ENCODE measurements at regions not wholly inside any gene's neighbourhood (a gene's known extent, or its start where the extent isn't known, plus 50 kb on each side); places are given as distances from the start of the nearest gene placed in this dataset.

DNA sequence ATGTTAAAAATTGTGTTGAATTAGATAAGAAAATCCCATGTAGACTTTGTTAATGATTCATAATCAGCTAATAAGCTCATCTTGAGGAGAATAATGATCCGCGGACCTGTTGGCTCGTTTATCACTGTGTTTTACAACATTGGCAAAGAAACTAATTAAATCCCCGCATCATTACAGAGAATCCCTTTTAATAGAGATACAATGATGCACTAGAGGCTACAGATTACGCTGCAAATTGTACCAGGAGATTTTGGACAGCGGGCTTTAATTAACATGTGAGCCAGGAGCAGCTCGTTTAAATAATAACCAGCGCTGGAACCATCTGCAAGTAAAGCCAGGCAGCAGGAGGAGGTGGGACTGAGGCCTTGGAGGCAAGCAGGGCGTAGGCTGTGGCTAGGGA lies 280.3 kb upstream of the POU3F1 start:
- H3K4me1 ChIP-seq, result no peaks in the 10 kb centered on the region
- TF ChIP-seq POLR2A (IDR thresholded peaks at IDR 0.05), result no peak
- TF ChIP-seq, protein P1, sequence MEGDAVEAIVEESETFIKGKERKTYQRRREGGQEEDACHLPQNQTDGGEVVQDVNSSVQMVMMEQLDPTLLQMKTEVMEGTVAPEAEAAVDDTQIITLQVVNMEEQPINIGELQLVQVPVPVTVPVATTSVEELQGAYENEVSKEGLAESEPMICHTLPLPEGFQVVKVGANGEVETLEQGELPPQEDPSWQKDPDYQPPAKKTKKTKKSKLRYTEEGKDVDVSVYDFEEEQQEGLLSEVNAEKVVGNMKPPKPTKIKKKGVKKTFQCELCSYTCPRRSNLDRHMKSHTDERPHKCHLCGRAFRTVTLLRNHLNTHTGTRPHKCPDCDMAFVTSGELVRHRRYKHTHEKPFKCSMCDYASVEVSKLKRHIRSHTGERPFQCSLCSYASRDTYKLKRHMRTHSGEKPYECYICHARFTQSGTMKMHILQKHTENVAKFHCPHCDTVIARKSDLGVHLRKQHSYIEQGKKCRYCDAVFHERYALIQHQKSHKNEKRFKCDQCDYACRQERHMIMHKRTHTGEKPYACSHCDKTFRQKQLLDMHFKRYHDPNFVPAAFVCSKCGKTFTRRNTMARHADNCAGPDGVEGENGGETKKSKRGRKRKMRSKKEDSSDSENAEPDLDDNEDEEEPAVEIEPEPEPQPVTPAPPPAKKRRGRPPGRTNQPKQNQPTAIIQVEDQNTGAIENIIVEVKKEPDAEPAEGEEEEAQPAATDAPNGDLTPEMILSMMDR (IDR thresholded peaks at IDR 0.05), result no peak
- H3K27ac ChIP-seq, result no peak overlapping the region
- H3K9me3 ChIP-seq, result no peaks in the 10 kb centered on the region
- H3K36me3 ChIP-seq, result no peaks in the 10 kb centered on the region
- no peak overlapping the region for H3K4me3 ChIP-seq
- no peaks in the 10 kb centered on the region for H3K27me3 ChIP-seq
- DNase-seq, result no peak

DNA sequence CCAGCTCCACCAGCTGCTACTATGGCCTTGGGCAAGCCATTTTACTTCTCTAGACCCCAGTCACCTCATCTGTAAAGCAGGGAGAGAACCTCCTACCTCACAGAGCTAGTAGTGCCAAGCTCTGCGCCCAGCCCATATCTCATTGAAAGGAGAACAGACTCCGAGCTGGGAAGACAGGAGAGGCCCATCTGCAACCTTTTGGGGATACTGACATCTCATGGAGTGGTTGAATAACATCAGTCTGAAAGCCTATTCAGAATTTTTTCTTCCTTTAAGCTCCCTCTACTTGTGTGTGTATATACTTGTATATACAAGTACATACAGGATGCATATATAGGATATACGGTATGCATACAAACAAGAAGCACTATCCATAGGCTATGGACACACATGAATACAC lies 279.5 kb upstream of the POU3F1 start:
- H3K27me3 ChIP-seq, result no peaks in the 10 kb centered on the region
- no peak for TF ChIP-seq POLR2A (IDR thresholded peaks at IDR 0.05)
- TF ChIP-seq, protein P1 (IDR thresholded peaks at IDR 0.05), result no peak
- DNase-seq, result no peak
- H3K27ac ChIP-seq, result no peak overlapping the region
- H3K4me1 ChIP-seq, result no peaks in the 10 kb centered on the region
- no peak overlapping the region for H3K4me3 ChIP-seq
- no peaks in the 10 kb centered on the region for H3K36me3 ChIP-seq
- H3K9me3 ChIP-seq, result no peaks in the 10 kb centered on the region

DNA sequence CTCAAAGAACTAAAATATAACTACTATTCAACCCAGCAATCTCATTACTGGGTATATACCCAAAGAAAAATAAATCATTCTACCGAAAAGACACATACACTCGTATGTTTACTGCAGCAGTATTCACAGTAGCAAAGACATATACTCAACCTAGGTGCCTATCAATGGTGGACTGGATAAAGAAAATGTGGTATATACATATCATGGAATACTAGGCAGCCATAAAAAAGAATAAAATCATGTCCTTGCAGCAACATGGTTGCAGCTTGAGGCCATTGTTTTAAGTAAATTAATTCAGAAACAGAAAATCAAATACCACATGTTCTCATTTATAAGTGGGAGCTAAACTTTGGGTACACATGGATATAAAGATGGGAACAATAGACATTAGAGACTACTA lies 266.2 kb upstream of the POU3F1 start:
- H3K4me3 ChIP-seq, result no peak overlapping the region
- no peaks in the 10 kb centered on the region for H3K36me3 ChIP-seq
- no peaks in the 10 kb centered on the region for H3K4me1 ChIP-seq
- no peak for DNase-seq
- no peaks in the 10 kb centered on the region for H3K9me3 ChIP-seq
- no peaks in the 10 kb centered on the region for H3K27me3 ChIP-seq
- TF ChIP-seq POLR2A (IDR thresholded peaks at IDR 0.05), result no peak
- TF ChIP-seq, protein P1 (IDR thresholded peaks at IDR 0.05), result no peak
- no peak overlapping the region for H3K27ac ChIP-seq

DNA sequence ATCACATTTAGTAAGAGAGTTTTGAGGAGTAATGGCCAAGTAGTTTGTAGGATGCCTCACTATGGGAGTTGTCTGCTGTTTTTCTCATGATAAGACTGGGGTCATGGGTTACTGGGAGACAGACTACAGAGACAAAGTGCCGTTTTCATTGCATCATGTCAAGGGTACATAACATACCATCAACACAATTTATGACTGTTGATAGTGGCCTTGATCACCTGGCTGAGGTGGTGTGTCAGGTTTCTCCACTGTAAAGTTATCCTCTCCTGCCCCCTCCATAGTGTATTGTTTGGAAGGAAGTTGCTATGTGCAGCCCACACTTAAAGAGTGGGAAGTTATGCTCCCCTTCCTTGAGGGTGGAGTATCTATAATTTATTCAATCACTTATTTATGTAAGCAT lies 263.5 kb upstream of the POU3F1 start:
- TF ChIP-seq, protein P1 (IDR thresholded peaks at IDR 0.05), result no peak
- no peak for TF ChIP-seq POLR2A (IDR thresholded peaks at IDR 0.05)

DNA sequence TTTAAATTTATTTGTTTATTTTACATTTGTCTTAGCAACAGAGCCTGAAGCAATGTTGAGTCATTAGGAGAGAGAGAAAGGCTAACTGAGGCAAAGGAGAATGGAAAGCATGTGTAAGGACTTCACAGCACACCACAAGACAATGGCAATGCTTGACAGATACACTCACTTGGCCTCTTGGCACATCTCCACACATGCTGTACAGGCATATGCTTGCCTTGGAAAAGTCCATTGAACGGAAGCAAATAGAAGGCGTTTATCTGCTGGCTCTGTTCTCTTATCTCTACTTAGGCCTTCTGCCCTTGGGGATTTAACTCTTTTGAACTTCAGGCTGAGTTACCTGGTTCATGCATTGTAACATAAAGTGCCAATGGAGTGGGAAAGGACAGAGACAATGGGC lies 262.2 kb upstream of the POU3F1 start:
- DNase-seq, result no peak
- no peaks in the 10 kb centered on the region for H3K27me3 ChIP-seq
- H3K27ac ChIP-seq, result no peak overlapping the region
- TF ChIP-seq, protein P1 (IDR thresholded peaks at IDR 0.05), result no peak
- TF ChIP-seq POLR2A (IDR thresholded peaks at IDR 0.05), result no peak
- no peak overlapping the region for H3K4me3 ChIP-seq
- no peaks in the 10 kb centered on the region for H3K36me3 ChIP-seq
- no peaks in the 10 kb centered on the region for H3K4me1 ChIP-seq
- no peaks in the 10 kb centered on the region for H3K9me3 ChIP-seq

More for the DNA sequence above, 263.5 kb upstream of the POU3F1 start:
- H3K36me3 ChIP-seq, result no peaks in the 10 kb centered on the region
- H3K9me3 ChIP-seq, result no peaks in the 10 kb centered on the region
- no peak for DNase-seq
- no peak overlapping the region for H3K4me3 ChIP-seq
- H3K27ac ChIP-seq, result no peak overlapping the region
- no peaks in the 10 kb centered on the region for H3K27me3 ChIP-seq
- no peaks in the 10 kb centered on the region for H3K4me1 ChIP-seq

DNA sequence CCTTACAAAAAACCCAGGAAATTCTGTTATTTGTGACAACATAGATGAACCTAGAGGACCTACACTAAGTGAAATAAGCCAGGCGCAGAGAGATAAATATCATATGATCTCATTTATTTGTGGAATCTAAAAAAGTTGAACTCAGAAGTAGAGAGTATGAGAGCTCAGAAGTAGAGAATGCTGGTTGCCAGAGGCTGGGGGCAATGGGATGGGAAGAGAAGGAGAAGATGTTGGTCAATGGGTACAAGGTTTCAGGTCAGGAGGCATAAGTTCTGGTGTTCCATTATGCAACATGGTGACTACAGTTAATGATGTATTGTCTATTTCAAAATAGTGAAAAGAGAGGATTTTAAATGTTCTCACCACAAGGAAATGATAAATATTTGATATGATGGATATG lies 259.1 kb upstream of the POU3F1 start:
- H3K27me3 ChIP-seq, result no peaks in the 10 kb centered on the region

More for the DNA sequence above, 259.1 kb upstream of the POU3F1 start:
- no peaks in the 10 kb centered on the region for H3K4me1 ChIP-seq
- no peak for DNase-seq
- H3K4me3 ChIP-seq, result no peak overlapping the region
- H3K27ac ChIP-seq, result no peak overlapping the region
- H3K36me3 ChIP-seq, result no peaks in the 10 kb centered on the region
- TF ChIP-seq POLR2A (IDR thresholded peaks at IDR 0.05), result no peak
- TF ChIP-seq, protein P1 (IDR thresholded peaks at IDR 0.05), result no peak
- H3K9me3 ChIP-seq, result no peaks in the 10 kb centered on the region
